Neural cell (in vitro differentiated cells): ENCODE measurements at regions not wholly inside any gene's neighbourhood (a gene's known extent, or its start where the extent isn't known, plus 50 kb on each side); places are given as distances from the start of the nearest gene placed in this dataset.

ENCODE experiments used
- H2AFZ ChIP-seq: fragments of 200-600, 300-800 bp; sonication (generic), shearing (Covaris generic); 2 replicates; pipeline ENCODE4 v1.6.0; 2014; ENCODE audit warnings: low read depth, mild to moderate bottlenecking, antibody characterized with exemption, low read length, moderate library complexity
- H3F3A ChIP-seq: fragments of 200-600 bp; shearing (Covaris generic); 2 replicates; pipeline ENCODE4 v1.6.1; 2016; ENCODE audit warnings: mild to moderate bottlenecking, moderate library complexity, mixed read lengths, antibody characterized with exemption, low read length; ENCODE audit not compliant: insufficient read depth, poor library complexity, severe bottlenecking
- H3K27ac ChIP-seq: fragments of 200-600, 300-800 bp; sonication (generic), shearing (Covaris generic); 2 replicates; pipeline ENCODE4 v1.5.1; 2014; ENCODE audit warnings: mild to moderate bottlenecking, low read length, moderate library complexity
- H3K27me3 ChIP-seq: fragments of 300-800, 200-600 bp; sonication (generic), shearing (Covaris generic); 2 replicates; pipeline ENCODE4 v1.6.0; 2014; ENCODE audit warnings: mild to moderate bottlenecking, low read depth, low read length, moderate library complexity; ENCODE audit not compliant: insufficient read depth
- H3K36me3 ChIP-seq: fragments of 300-800, 200-600 bp; sonication (generic), shearing (Covaris generic); 2 replicates; pipeline ENCODE4 v1.5.1; 2014; ENCODE audit warnings: mild to moderate bottlenecking, antibody characterized with exemption, low read length, moderate library complexity; ENCODE audit not compliant: insufficient read depth
- H3K4me2 ChIP-seq: fragments of 300-800, 200-600 bp; sonication (generic), shearing (Covaris generic); 2 replicates; pipeline ENCODE4 v1.6.0; 2014; ENCODE audit warnings: mild to moderate bottlenecking, low read length
- H3K4me3 ChIP-seq: fragments of 300-800, 200-600 bp; sonication (generic), shearing (Covaris generic); 2 replicates; pipeline ENCODE4 v1.5.1; 2014; ENCODE audit warnings: mild to moderate bottlenecking, low read length, moderate library complexity
- H3K79me2 ChIP-seq: fragments of 200-600 bp; shearing (Covaris generic); replicated peaks from 2 replicates; pipeline ENCODE4 v1.6.0; 2014; ENCODE audit warnings: mild to moderate bottlenecking, low read length, moderate library complexity; ENCODE audit not compliant: insufficient read depth
- H3K9ac ChIP-seq: fragments of 300-800, 200-600 bp; sonication (generic), shearing (Covaris generic); 2 replicates; pipeline ENCODE4 v1.6.1; 2016; ENCODE audit warnings: mild to moderate bottlenecking, low read length, mixed read lengths
- H3K9me2 ChIP-seq: fragments of 200-600 bp; shearing (Covaris generic); 2 replicates; pipeline ENCODE4 v1.6.1; 2016; ENCODE audit warnings: mild to moderate bottlenecking, low read length, mixed read lengths; ENCODE audit not compliant: insufficient read depth
- H3K9me3 ChIP-seq: fragments of 200-600, 300-800 bp; sonication (generic), shearing (Covaris generic); 2 replicates; pipeline ENCODE4 v1.6.1; 2016; ENCODE audit warnings: mild to moderate bottlenecking, mixed run types, low read length, moderate library complexity, mixed read lengths
- H4K20me1 ChIP-seq: fragments of 200-600 bp; shearing (Covaris generic); 2 replicates; pipeline ENCODE4 v1.6.1; 2016; ENCODE audit warnings: mild to moderate bottlenecking, mixed run types; ENCODE audit not compliant: insufficient read depth
- EP300 ChIP-seq: fragments of 450-650 bp; conservative IDR thresholded peaks from 2 replicates; pipeline ENCODE4 v1.6.1; 2014; ENCODE audit warnings: antibody characterized with exemption, mild to moderate bottlenecking, moderate library complexity; ENCODE audit not compliant: poor library complexity, severe bottlenecking
- EZH2 ChIP-seq: fragments of 200-600, 300-800 bp; shearing (Covaris generic), sonication (generic); IDR thresholded peaks from 2 replicates; pipeline ENCODE4 v1.6.1; 2014; ENCODE audit warnings: antibody characterized with exemption, low read length, borderline replicate concordance, mild to moderate bottlenecking; ENCODE audit not compliant: insufficient read depth, poor library complexity, severe bottlenecking
- MXI1 ChIP-seq: fragments of 450-650 bp; conservative IDR thresholded peaks from 2 replicates; pipeline ENCODE4 v1.6.1; 2014; ENCODE audit warnings: antibody characterized with exemption, mild to moderate bottlenecking; ENCODE audit not compliant: poor library complexity, severe bottlenecking
- POLR2AphosphoS5 ChIP-seq: IDR thresholded peaks from 2 replicates; pipeline ENCODE4 v1.6.1; 2012
- RAD21 ChIP-seq: fragments of 450-650 bp; conservative IDR thresholded peaks from 2 replicates; pipeline ENCODE4 v1.6.1; 2014; ENCODE audit warnings: antibody characterized with exemption, mild to moderate bottlenecking, moderate library complexity
- SMC3 ChIP-seq: fragments of 450-650 bp; conservative IDR thresholded peaks from 2 replicates; pipeline ENCODE4 v1.6.1; 2014; ENCODE audit warnings: antibody characterized with exemption, mild to moderate bottlenecking, moderate library complexity; ENCODE audit not compliant: poor library complexity
- TAF1 ChIP-seq: IDR thresholded peaks from 2 replicates; pipeline ENCODE4 v1.6.1; 2012; ENCODE audit warnings: low read depth
- TF ChIP-seq, protein P1 (sequence below): IDR thresholded peaks from 2 replicates; pipeline ENCODE4 v1.6.1; 2012; ENCODE audit warnings: borderline replicate concordance
- TF ChIP-seq, protein P2 (sequence below): fragments of 450-650 bp; IDR thresholded peaks from 2 replicates; pipeline ENCODE4 v1.5.1; 2014; ENCODE audit warnings: antibody characterized with exemption, mild to moderate bottlenecking, moderate library complexity; ENCODE audit not compliant: poor library complexity, severe bottlenecking

GRCh38 chr5:159555084-159555483 is 224.8 kb upstream of the IL12B start:
- Histone ChIP-seq H3K79me2 (no peaks in the 10 kb centered on the region), H3K9me3 (no peaks in the 10 kb centered on the region), H3K4me2 (no peak overlapping the region), H3K27me3 (no peaks in the 10 kb centered on the region), H3K27ac (peak overlapping the region; percentile 94), H3K9ac (peak overlapping the region; percentile 52), H3K36me3 (no peaks in the 10 kb centered on the region), H3K4me3 (peak overlapping the region; percentile 31), H4K20me1 (no peaks in the 10 kb centered on the region), H3F3A (peaks cover 3% of the 10 kb centered on the region), H2AFZ (no peak overlapping the region), H3K9me2 (no peaks in the 10 kb centered on the region)
- TF ChIP-seq, protein P1, sequence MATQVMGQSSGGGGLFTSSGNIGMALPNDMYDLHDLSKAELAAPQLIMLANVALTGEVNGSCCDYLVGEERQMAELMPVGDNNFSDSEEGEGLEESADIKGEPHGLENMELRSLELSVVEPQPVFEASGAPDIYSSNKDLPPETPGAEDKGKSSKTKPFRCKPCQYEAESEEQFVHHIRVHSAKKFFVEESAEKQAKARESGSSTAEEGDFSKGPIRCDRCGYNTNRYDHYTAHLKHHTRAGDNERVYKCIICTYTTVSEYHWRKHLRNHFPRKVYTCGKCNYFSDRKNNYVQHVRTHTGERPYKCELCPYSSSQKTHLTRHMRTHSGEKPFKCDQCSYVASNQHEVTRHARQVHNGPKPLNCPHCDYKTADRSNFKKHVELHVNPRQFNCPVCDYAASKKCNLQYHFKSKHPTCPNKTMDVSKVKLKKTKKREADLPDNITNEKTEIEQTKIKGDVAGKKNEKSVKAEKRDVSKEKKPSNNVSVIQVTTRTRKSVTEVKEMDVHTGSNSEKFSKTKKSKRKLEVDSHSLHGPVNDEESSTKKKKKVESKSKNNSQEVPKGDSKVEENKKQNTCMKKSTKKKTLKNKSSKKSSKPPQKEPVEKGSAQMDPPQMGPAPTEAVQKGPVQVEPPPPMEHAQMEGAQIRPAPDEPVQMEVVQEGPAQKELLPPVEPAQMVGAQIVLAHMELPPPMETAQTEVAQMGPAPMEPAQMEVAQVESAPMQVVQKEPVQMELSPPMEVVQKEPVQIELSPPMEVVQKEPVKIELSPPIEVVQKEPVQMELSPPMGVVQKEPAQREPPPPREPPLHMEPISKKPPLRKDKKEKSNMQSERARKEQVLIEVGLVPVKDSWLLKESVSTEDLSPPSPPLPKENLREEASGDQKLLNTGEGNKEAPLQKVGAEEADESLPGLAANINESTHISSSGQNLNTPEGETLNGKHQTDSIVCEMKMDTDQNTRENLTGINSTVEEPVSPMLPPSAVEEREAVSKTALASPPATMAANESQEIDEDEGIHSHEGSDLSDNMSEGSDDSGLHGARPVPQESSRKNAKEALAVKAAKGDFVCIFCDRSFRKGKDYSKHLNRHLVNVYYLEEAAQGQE = peak; percentile 99
- TF ChIP-seq, protein P2, sequence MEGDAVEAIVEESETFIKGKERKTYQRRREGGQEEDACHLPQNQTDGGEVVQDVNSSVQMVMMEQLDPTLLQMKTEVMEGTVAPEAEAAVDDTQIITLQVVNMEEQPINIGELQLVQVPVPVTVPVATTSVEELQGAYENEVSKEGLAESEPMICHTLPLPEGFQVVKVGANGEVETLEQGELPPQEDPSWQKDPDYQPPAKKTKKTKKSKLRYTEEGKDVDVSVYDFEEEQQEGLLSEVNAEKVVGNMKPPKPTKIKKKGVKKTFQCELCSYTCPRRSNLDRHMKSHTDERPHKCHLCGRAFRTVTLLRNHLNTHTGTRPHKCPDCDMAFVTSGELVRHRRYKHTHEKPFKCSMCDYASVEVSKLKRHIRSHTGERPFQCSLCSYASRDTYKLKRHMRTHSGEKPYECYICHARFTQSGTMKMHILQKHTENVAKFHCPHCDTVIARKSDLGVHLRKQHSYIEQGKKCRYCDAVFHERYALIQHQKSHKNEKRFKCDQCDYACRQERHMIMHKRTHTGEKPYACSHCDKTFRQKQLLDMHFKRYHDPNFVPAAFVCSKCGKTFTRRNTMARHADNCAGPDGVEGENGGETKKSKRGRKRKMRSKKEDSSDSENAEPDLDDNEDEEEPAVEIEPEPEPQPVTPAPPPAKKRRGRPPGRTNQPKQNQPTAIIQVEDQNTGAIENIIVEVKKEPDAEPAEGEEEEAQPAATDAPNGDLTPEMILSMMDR = no peak
- TF ChIP-seq MXI1 = no peak
- TF ChIP-seq EZH2 = no peak
- TF ChIP-seq RAD21 = peak; percentile 26
- TF ChIP-seq SMC3 = no peak
- TF ChIP-seq POLR2AphosphoS5 = peak; percentile 97
- TF ChIP-seq EP300 = peak; percentile 97
- TF ChIP-seq TAF1 = no peak

DNA sequence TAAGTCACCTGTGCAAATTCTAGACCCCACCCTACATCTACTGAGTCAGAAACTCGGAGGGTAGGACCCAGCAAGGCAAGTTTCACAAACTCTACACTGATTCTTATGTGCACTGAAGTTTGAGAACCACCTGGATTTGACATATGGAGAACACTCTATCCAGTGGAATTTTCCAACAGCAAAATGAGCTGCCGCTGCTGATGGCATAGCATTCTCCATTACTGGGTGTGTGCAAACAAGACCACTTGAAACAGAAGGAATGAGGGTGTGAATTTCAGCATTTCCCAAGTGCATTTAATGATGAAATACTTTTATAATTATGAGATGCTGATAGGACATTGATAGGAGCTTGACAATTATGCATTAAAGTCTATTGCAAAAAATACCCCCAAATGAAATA is 229.1 kb upstream of the IL12B start:
- Histone ChIP-seq H2AFZ (no peak overlapping the region), H3K4me3 (no peak overlapping the region), H3K9me2 (no peaks in the 10 kb centered on the region), H3K79me2 (no peaks in the 10 kb centered on the region), H3F3A (peaks cover 3% of the 10 kb centered on the region), H3K36me3 (no peaks in the 10 kb centered on the region), H3K27me3 (no peaks in the 10 kb centered on the region), H4K20me1 (no peaks in the 10 kb centered on the region), H3K9me3 (no peaks in the 10 kb centered on the region), H3K4me2 (no peak overlapping the region), H3K27ac (no peak overlapping the region), H3K9ac (no peak overlapping the region)
- no peak for TF ChIP-seq POLR2AphosphoS5
- no peak for TF ChIP-seq EZH2
- TF ChIP-seq SMC3 = no peak
- TF ChIP-seq RAD21 = no peak
- no peak for TF ChIP-seq TAF1
- TF ChIP-seq, protein P2 = no peak
- TF ChIP-seq, protein P1 = no peak
- no peak for TF ChIP-seq EP300
- no peak for TF ChIP-seq MXI1
